Kidney (tissue), 13 donors: ENCODE measurements at regions not wholly inside any gene's neighbourhood (a gene's known extent, or its start where the extent isn't known, plus 50 kb on each side); places are given as distances from the start of the nearest gene placed in this dataset.

Experiments used
- DNase-seq, 5 donors: peaks; one replicate each; pipeline ENCODE4 v3.0.0-alpha.2; 2013 to 2020
- FAIRE-seq: peaks from 2 replicates; lab custom pipeline; 2012; peaks lifted over from hg19 to GRCh38; lab: Jason Lieb, UNC
- H3K27ac ChIP-seq, 2 donors: one replicate each; pipeline ENCODE4 v1.7.0; 2013; ENCODE audit warnings: low read depth in 2 of 2, low read length in 2 of 2, inconsistent platforms in 1 of 2
- H3K27me3 ChIP-seq: one replicate; pipeline ENCODE4 v1.7.1; 2013; ENCODE audit warnings: low read length, inconsistent platforms; ENCODE audit not compliant: control insufficient read depth, insufficient read depth
- H3K36me3 ChIP-seq, 3 donors: one replicate each; pipeline versions ENCODE4 v1.7.0 to v1.7.1; 2013; ENCODE audit warnings: low read length in 3 of 3, control low read depth in 1 of 3, inconsistent platforms in 1 of 3; ENCODE audit not compliant: insufficient read depth in 3 of 3, control insufficient read depth in 2 of 3
- H3K4me1 ChIP-seq, 3 donors: one replicate each; pipeline versions ENCODE4 v1.7.0 to v1.7.1; 2013; ENCODE audit warnings: low read length in 3 of 3, inconsistent platforms in 1 of 3, low read depth in 1 of 3; ENCODE audit not compliant: control insufficient read depth in 2 of 3, insufficient read depth in 2 of 3
- H3K4me3 ChIP-seq, 3 donors: one replicate each; pipeline versions ENCODE4 v1.7.0 to v1.8.1; 2013; ENCODE audit warnings: low read length in 3 of 3, control low read depth in 1 of 3, inconsistent platforms in 1 of 3
- H3K9ac ChIP-seq, 3 donors: one replicate each; pipeline versions ENCODE4 v1.7.0 to v1.7.1; 2013; ENCODE audit warnings: low read length in 3 of 3, control low read depth in 1 of 3, inconsistent platforms in 1 of 3
- H3K9me3 ChIP-seq, 3 donors: one replicate each; pipeline versions ENCODE4 v1.7.0 to v1.7.1; 2013; ENCODE audit warnings: low read length in 3 of 3, control low read depth in 1 of 3, inconsistent platforms in 1 of 3; ENCODE audit not compliant: control insufficient read depth in 2 of 3, insufficient read depth in 1 of 3
- intact Hi-C: fragments of 100-400 bp; cut with DNase I; formaldehyde crosslinking; loops from one replicate; pipeline ENCODE4 v1.11.1; 2022
- TF ChIP-seq, protein P1 (sequence below): IDR thresholded peaks from 3 replicates; pipeline ENCODE4 v1.5.1; 2012; ENCODE audit warnings: mild to moderate bottlenecking, moderate library complexity, borderline replicate concordance; ENCODE audit not compliant: insufficient read depth; ENCODE audit errors: extremely low read depth
- donor health status: control.
- donor health status: control.
- donor health status: control.
- donor health status: control.
- donor health status: control.
- donor health status: DM: yes; HTN: yes; CAD: no.
- donor health status: Normal renal cell carcinoma (clear cell type).

DNA sequence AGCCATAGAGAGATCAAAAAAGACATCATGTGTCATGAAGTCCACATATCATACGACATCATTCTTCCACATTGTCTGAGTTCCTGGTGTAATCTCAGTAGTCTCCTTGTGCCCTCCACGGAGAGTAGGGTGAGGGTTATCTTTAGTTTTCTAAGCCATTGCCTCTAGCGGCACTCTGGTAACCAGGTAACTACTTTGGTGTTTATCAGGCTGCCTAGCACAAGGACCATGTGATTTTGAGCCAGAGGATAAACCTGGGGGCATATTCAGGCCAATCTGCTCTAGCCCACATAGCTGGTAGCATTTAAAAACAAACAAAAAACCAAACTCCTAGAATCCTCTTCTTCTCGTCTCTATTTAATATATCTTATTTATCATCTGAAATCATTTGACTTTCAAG, 147.4 kb downstream of the GDAP2 start:
- Histone ChIP-seq H3K9ac (no peak overlapping the region), H3K27me3 (no peaks in the 10 kb centered on the region), H3K36me3 (no peaks in the 10 kb centered on the region), H3K4me3 (no peak overlapping the region), H3K27ac (no peak overlapping the region), H3K9me3 (no peaks in the 10 kb centered on the region), H3K4me1 (no peaks in the 10 kb centered on the region)
- DNase-seq: no peak
- FAIRE-seq: no peak
- TF ChIP-seq, protein P1, sequence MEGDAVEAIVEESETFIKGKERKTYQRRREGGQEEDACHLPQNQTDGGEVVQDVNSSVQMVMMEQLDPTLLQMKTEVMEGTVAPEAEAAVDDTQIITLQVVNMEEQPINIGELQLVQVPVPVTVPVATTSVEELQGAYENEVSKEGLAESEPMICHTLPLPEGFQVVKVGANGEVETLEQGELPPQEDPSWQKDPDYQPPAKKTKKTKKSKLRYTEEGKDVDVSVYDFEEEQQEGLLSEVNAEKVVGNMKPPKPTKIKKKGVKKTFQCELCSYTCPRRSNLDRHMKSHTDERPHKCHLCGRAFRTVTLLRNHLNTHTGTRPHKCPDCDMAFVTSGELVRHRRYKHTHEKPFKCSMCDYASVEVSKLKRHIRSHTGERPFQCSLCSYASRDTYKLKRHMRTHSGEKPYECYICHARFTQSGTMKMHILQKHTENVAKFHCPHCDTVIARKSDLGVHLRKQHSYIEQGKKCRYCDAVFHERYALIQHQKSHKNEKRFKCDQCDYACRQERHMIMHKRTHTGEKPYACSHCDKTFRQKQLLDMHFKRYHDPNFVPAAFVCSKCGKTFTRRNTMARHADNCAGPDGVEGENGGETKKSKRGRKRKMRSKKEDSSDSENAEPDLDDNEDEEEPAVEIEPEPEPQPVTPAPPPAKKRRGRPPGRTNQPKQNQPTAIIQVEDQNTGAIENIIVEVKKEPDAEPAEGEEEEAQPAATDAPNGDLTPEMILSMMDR: no peak
- intact Hi-C loops: no loop called here

DNA sequence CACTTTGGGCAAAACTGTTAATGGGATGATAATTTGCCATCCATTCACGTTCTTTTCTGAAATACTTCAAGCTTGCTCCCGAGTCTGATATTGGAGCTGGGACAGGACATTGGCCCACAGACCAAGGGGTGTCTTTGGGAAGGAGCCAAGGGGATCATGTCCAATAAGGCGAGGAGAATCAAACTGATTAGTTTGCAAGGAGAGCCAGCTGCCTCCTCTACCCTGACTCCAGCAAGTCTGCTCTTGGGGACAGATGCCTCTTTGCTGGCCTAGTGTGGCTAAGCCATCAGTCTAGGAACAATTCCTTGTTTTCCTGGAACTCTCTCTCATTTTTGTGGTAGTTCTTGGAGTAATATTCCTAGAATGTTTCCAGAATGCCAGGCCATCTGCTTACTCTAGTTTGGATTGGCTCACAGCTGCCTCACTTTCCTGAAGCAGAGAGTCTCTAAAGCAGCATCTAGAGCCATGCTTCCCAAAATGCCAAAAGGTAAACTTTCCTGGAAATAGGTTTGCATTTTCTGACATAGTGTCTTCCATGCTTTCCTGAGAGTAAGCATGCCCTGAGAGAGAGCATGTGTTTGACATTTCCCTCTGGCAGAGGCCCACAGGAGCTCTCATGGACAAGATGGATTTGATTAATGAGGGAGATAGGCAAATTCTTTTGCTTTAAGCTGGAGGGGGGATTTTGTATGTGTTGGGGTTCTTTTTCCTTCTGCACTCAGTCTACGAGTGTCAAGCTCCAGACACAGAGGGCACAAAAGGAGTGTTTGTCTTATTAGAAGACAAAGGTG, 145.6 kb downstream of the GDAP2 start:
- H3K4me3 ChIP-seq: no peak overlapping the region
- no peaks in the 10 kb centered on the region for H3K36me3 ChIP-seq
- H3K9ac ChIP-seq: no peak overlapping the region
- intact Hi-C loops: no loop called here
- H3K9me3 ChIP-seq: no peaks in the 10 kb centered on the region
- FAIRE-seq (no peak), DNase-seq (no peak)
- H3K27me3 ChIP-seq: no peaks in the 10 kb centered on the region
- H3K27ac ChIP-seq: no peak overlapping the region
- TF ChIP-seq, protein P1: no peak
- no peaks in the 10 kb centered on the region for H3K4me1 ChIP-seq

DNA sequence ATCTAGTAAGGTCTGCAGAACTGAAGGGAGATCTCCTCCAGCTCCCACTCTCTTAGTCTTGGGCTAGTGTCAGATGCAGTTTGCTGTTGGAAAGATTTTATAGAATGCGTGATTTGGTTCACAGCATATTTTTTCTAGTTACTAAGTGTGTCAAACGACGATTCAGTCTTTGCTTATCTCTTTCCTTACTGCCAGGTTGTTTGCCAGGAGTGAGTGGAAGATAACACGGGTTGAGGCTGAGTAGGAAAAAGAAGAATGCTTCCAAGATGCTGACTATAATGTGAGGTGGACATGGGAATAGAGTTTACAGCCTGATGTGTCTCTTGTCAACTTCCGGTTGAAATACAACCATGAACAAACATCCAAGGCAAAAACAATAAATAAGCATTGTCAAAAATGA, 141.4 kb downstream of the GDAP2 start:
- Histone ChIP-seq H3K4me1 (no peaks in the 10 kb centered on the region), H3K9ac (no peak overlapping the region), H3K4me3 (no peak overlapping the region), H3K27me3 (no peaks in the 10 kb centered on the region), H3K27ac (no peak overlapping the region), H3K36me3 (no peaks in the 10 kb centered on the region), H3K9me3 (no peaks in the 10 kb centered on the region)
- FAIRE-seq: no peak
- intact Hi-C loops: no loop called here
- TF ChIP-seq, protein P1: no peak
- DNase-seq: no peak
